Rectal smooth muscle tissue (tissue), 1 donor: ENCODE measurements at regions not wholly inside any gene's neighbourhood (a gene's known extent, or its start where the extent isn't known, plus 50 kb on each side); places are given as distances from the start of the nearest gene placed in this dataset.
"Not testable (repeated sequence)": the region's sequence is repeated elsewhere in the genome, so short reads cannot be mapped to it uniquely, and the experiment has no call there.

Experiments
- H3K27ac ChIP-seq: one replicate; pipeline ENCODE4 v1.7.0; 2013; ENCODE audit warnings: low read depth, low read length, inconsistent platforms
- H3K27me3 ChIP-seq: one replicate; pipeline ENCODE4 v1.7.0; 2013; ENCODE audit warnings: low read length; ENCODE audit not compliant: control insufficient read depth, insufficient read depth
- H3K36me3 ChIP-seq: one replicate; pipeline ENCODE4 v1.7.0; 2013; ENCODE audit warnings: low read length; ENCODE audit not compliant: control insufficient read depth, insufficient read depth
- H3K4me1 ChIP-seq: one replicate; pipeline ENCODE4 v1.7.0; 2013; ENCODE audit warnings: low read length; ENCODE audit not compliant: control insufficient read depth, insufficient read depth
- H3K4me3 ChIP-seq: one replicate; pipeline ENCODE4 v1.7.0; 2013; ENCODE audit warnings: low read length
- H3K9ac ChIP-seq: one replicate; pipeline ENCODE4 v1.7.0; 2013; ENCODE audit warnings: low read length

DNA sequence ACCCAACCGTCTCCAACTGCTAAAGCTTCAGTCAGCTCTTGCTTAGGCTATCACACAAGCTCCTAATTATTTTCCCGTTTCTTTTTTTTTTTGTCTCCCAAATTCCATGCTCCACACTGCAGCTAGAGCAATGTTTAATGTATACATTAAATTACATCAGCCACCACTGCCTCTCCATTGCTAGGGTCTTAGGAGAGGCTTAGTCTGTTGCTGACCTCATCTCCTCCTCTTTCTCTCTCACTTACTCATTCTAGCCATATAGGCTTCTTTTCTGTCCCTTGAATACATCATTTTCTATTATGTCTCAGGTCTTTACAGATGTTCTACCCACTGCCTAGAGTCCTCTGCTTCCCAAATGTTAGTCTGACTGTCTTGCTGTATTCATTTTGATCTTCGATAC is 138.1 kb upstream of the ST6GALNAC5 start:
- no peaks in the 10 kb centered on the region for H3K36me3 ChIP-seq
- no peak overlapping the region for H3K27ac ChIP-seq
- no peaks in the 10 kb centered on the region for H3K4me1 ChIP-seq
- H3K27me3 ChIP-seq, result no peaks in the 10 kb centered on the region
- no peak overlapping the region for H3K4me3 ChIP-seq
- no peak overlapping the region for H3K9ac ChIP-seq

DNA sequence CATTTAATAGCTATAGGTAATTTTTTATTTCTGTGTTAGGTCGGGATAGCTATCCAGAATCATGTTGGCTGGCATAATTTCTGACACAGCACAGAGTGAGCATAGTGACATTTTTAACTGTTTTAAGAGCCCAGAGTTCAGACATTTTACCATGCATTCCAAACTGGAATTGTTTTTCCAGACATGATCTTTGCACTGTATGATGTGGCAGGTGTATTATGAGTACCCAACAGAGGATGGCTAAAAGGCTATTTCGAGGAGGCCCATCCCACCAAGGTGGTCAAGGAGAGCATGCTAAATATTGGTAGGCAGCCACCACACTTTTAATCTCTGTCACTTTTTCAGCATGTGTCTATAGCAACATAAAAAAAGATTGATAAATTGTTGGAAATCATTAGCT is 137.3 kb upstream of the ST6GALNAC5 start:
- Histone ChIP-seq H3K4me1 (no peaks in the 10 kb centered on the region), H3K27me3 (no peaks in the 10 kb centered on the region), H3K36me3 (no peaks in the 10 kb centered on the region), H3K4me3 (no peak overlapping the region), H3K9ac (no peak overlapping the region), H3K27ac (no peak overlapping the region)

DNA sequence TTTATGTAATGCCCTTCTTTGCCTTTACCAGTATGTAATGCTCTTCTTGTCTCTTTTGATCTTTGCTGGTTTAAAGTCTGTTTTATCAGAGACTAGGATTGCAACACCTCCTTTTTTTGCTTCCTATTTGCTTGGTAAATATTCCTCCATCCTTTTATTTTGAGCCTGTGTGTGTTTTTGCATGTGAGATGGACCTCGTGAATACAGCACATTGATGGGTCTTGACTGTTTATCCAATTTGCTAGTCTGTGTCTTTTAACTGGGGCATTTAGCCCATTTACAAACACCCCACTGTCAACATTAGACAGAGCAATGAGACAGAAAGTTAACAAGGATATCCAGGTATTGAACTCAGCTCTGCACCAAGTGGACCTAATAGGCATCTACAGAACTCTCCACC is 128.9 kb upstream of the ST6GALNAC5 start:
- H3K4me3 ChIP-seq, H3K27ac ChIP-seq, H3K27me3 ChIP-seq, H3K36me3 ChIP-seq, H3K9ac ChIP-seq, H3K4me1 ChIP-seq: not testable (repeated sequence)

DNA sequence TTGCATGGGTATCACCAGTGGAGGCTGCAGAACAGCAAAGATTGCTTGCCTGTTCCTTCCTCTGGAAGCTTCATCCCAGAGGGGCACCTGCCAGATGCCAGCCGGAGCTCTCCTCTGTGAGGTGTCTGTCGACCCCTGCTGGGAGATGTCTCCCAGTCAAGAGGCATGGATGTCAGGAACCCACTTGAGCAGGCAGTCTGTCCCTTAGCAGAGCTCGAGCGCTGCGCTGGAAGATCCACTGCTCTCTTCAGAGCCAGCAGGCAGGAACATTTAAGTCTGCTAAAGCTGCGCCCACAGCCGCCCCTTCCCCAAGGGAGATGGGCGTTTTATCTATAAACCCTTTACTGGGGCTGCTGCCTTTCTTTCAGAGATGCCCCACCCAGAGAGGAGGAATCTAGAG is 126.3 kb upstream of the ST6GALNAC5 start:
- not testable (repeated sequence) for H3K9ac ChIP-seq, H3K36me3 ChIP-seq, H3K4me3 ChIP-seq, H3K4me1 ChIP-seq, H3K27ac ChIP-seq, H3K27me3 ChIP-seq

DNA sequence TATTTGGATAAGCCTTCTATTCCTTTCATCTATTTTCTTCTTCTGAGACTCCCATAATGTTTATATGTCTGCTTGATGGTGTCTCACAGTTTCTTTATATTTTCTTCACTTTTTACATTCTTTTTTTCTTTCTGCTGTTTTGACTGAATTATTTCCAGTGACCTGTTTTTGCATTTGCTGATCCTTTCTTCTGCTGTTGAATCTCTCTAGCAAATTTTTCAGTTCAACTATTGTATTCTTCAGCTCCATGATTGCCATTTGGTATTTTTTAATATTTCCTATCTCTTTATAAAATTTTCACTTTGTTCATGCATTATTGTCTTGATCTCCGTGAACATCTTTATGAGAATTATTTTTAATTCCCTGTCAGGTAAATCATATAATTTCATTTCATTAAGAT is 122.3 kb upstream of the ST6GALNAC5 start:
- Histone ChIP-seq H3K4me3 (no peak overlapping the region), H3K36me3 (no peaks in the 10 kb centered on the region), H3K4me1 (no peaks in the 10 kb centered on the region)

DNA sequence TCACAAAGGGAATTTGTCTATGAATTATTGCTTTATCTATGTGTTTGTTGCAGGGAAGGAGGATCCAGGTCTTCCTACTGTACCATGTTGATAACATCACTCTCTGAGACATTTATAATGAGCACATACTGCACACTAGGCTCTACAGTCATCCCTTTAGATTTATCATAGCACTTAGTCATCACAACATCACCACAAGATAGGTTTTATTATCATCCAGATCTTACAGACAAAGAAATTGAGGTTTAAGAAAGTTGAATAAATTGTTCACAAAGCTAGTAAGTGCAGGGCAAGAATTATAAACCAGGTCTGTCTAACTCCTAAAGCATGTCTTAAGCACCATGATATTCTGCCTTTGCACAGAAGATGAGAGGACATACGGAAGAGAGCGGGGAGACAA is 121.1 kb upstream of the ST6GALNAC5 start:
- no peaks in the 10 kb centered on the region for H3K36me3 ChIP-seq
- H3K27ac ChIP-seq, result no peak overlapping the region

More for the DNA sequence above, 122.3 kb upstream of the ST6GALNAC5 start:
- Histone ChIP-seq H3K9ac (no peak overlapping the region), H3K27ac (no peak overlapping the region), H3K27me3 (no peaks in the 10 kb centered on the region)

DNA sequence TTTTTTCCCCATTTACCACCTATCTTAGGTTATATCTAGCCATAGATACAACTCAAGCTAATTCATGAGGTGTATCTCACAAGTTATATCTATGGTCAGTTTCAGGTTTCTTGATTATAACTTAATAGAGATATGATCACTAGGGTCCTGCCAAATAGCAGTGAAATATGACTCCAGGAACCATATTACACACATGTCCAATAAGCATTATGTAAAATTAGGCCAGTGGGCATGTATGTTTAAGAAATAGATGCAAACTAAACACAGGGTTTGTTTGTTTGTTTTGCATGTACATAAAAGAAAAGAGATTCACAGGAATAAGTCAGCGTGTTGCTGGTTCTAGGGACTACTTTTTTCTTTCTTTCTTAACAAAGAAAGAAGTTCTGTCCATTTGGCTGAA is 112.5 kb upstream of the ST6GALNAC5 start:
- H3K27ac ChIP-seq, result no peak overlapping the region
- no peaks in the 10 kb centered on the region for H3K27me3 ChIP-seq
- no peak overlapping the region for H3K9ac ChIP-seq
- no peak overlapping the region for H3K4me3 ChIP-seq
- H3K36me3 ChIP-seq, result no peaks in the 10 kb centered on the region
- H3K4me1 ChIP-seq, result no peaks in the 10 kb centered on the region

More for the DNA sequence above, 121.1 kb upstream of the ST6GALNAC5 start:
- Histone ChIP-seq H3K9ac (no peak overlapping the region), H3K4me1 (no peaks in the 10 kb centered on the region), H3K27me3 (no peaks in the 10 kb centered on the region), H3K4me3 (no peak overlapping the region)

DNA sequence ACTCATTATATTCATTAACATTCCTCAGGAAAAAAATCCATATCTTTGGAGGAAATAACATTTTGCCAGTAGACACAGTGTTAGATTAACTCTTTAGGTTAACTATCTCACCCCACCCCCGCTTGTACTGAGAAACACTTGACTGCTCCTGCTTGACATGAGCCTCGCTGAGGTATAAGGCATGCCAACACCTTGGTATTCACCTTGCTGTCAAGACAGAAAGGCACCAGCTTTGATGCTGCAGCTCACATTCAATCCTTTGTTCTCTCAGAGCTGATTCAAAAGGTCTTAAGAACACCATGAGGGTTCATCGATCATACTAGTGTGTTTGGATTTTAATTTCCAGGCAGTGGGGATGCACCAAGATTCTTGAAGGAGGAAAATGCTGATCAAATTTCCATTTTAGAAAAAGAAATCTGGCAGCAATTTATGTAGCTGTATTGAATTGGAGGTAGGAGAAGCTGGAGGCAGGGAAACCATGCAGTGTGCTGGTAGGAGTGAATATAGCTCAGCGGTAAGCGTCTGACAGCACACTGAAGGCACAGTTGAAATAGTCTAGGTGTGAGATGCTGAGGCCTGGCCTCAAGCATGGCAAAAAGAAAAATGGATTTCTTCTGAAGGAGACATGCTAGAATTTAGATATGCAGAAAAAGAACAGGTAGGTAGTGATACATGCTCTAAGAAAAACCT is 108.0 kb upstream of the ST6GALNAC5 start:
- H3K4me1 ChIP-seq, result no peaks in the 10 kb centered on the region
- no peaks in the 10 kb centered on the region for H3K36me3 ChIP-seq
- no peak overlapping the region for H3K9ac ChIP-seq
- no peak overlapping the region for H3K27ac ChIP-seq
- no peaks in the 10 kb centered on the region for H3K27me3 ChIP-seq
- H3K4me3 ChIP-seq, result no peak overlapping the region

DNA sequence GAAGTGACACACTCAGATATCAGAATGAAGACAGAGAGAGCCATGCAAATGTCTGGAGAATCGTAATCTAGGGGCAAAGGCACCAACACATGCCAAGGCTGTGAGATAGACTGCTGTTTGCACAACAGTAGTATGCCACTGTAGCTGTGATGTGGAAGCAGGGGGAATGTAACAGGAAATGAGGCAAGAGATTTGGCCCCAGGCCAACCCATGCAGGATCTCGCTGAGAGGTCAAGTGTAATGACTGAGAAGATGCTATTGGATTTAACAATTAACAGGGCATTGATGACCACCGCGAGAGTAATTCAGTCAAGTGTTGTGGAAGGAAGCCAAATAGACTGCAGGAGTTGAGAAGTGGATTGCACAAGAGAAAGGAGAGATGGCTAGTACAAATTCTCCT is 107.3 kb upstream of the ST6GALNAC5 start:
- no peaks in the 10 kb centered on the region for H3K27me3 ChIP-seq
- H3K4me3 ChIP-seq, result no peak overlapping the region
- H3K4me1 ChIP-seq, result no peaks in the 10 kb centered on the region
- H3K27ac ChIP-seq, result no peak overlapping the region
- H3K9ac ChIP-seq, result no peak overlapping the region
- H3K36me3 ChIP-seq, result no peaks in the 10 kb centered on the region

DNA sequence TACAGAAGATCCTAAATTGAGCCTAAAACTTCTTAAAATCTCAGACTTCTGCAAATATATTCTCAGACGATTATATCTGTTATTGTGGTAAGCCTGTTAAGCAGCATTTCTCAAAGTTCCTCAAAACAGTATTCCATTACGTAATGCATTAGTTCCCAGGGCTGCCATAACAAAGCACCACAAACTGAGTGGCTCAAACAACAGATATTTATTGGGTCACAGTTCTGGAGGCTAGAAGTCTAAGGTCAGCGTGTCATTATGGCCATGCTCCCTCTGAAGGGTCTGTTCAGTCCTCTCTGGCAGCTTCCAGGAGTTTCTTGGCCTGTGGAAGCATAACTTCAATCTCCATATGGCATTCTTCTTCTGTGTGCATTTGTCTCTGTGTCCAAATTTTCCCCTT is 103.5 kb upstream of the ST6GALNAC5 start:
- Histone ChIP-seq H3K27ac (no peak overlapping the region), H3K36me3 (no peaks in the 10 kb centered on the region), H3K4me3 (no peak overlapping the region), H3K9ac (no peak overlapping the region), H3K27me3 (no peaks in the 10 kb centered on the region), H3K4me1 (no peaks in the 10 kb centered on the region)

DNA sequence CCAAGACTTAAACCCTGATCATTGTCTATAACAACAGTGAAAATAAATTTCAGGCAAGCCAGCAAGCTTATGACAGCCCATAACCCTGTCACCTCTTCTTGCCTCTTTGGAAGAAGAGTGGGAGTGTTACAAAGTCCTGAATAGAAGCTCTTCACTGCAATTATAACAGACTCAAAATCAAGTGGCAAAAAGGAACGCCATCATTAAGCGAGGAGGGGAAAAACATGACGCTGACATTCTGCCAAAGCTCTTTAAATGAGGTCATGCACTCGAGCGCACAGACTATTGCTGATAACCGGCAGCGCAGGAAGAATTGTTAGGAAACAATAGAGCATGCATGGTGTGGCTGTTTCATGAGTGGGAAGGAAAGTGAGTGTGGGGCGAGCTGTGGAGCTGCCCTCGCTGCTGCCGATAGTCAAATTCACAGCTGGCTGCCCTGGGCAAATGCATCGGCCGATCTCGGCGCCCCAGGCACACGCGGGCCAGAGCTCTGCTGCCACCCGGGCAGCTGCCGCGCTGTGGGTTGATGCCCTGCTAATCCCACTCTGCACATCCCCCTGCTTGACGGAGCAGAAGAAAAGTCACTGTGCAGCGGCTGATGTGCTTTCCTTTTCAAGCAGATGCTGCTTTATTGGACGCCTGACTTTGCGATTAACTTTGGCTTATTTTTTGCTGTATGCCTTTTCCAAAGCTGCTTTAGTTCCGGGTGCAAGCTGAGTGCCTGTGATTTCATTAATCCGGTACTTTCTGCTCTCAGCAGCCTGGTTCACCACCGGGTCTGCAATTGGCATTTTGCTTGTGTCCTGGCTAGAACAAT is 102.4 kb upstream of the ST6GALNAC5 start:
- Histone ChIP-seq H3K4me1 (no peaks in the 10 kb centered on the region), H3K4me3 (peak overlapping the region; percentile 14), H3K9ac (no peak overlapping the region), H3K27me3 (no peaks in the 10 kb centered on the region), H3K36me3 (no peaks in the 10 kb centered on the region), H3K27ac (no peak overlapping the region)

DNA sequence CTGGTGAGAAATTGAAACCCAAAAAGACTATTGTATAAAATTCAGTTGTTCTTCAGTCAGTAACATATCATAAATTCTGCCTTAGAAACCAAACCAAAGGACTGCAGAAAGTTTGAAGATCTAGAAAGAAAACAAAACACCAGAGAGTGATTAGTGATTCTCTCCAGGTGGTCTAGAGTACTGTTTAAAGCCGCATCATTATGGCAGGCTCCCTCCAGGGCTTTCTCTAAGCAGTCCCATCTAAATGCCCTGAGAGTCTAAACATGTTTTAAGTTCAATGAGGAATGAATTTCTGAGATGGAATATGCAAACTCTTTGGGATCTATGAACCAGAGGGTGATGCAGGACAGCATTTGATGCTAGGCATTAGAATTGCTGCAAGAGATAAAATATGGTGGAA is 100.9 kb upstream of the ST6GALNAC5 start:
- H3K4me1 ChIP-seq, result no peaks in the 10 kb centered on the region
- H3K27ac ChIP-seq, result no peak overlapping the region
- H3K27me3 ChIP-seq, result no peaks in the 10 kb centered on the region
- H3K9ac ChIP-seq, result no peak overlapping the region
- no peaks in the 10 kb centered on the region for H3K36me3 ChIP-seq
- H3K4me3 ChIP-seq, result no peak overlapping the region

DNA sequence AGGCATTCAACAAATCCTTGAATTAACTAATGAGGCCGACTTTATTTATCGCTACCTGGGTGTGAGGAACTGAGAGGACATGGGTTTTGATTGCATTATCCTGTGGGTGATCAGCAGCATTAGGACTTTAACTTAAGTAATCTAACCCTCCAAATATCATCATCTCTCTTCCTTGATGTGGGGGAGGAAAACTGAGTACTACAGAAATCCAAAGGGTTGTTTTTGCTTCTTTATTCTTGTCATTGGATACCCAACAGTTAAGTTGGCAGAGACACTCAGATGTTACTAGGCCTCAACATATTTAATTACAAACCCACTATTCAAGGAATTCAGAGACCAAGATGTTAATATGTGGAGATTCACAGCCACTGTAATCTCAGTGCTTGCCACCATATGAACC is 97.4 kb upstream of the ST6GALNAC5 start:
- H3K27ac ChIP-seq, result no peak overlapping the region
- H3K4me1 ChIP-seq, result no peaks in the 10 kb centered on the region
- H3K4me3 ChIP-seq, result no peak overlapping the region
- H3K9ac ChIP-seq, result no peak overlapping the region
- H3K27me3 ChIP-seq, result no peaks in the 10 kb centered on the region
- H3K36me3 ChIP-seq, result no peaks in the 10 kb centered on the region
